Neural cell (in vitro differentiated cells): ENCODE measurements at regions not wholly inside any gene's neighbourhood (a gene's known extent, or its start where the extent isn't known, plus 50 kb on each side); places are given as distances from the start of the nearest gene placed in this dataset.

Source experiments
- CTCF ChIP-seq: fragments of 450-650 bp; IDR thresholded peaks from 2 replicates; pipeline ENCODE4 v1.5.1; 2014; ENCODE audit warnings: antibody characterized with exemption, mild to moderate bottlenecking, moderate library complexity; ENCODE audit not compliant: poor library complexity, severe bottlenecking
- EP300 ChIP-seq: fragments of 450-650 bp; conservative IDR thresholded peaks from 2 replicates; pipeline ENCODE4 v1.6.1; 2014; ENCODE audit warnings: antibody characterized with exemption, mild to moderate bottlenecking, moderate library complexity; ENCODE audit not compliant: poor library complexity, severe bottlenecking
- EZH2 ChIP-seq: fragments of 200-600, 300-800 bp; shearing (Covaris generic), sonication (generic); IDR thresholded peaks from 2 replicates; pipeline ENCODE4 v1.6.1; 2014; ENCODE audit warnings: antibody characterized with exemption, low read length, borderline replicate concordance, mild to moderate bottlenecking; ENCODE audit not compliant: insufficient read depth, poor library complexity, severe bottlenecking
- MXI1 ChIP-seq: fragments of 450-650 bp; conservative IDR thresholded peaks from 2 replicates; pipeline ENCODE4 v1.6.1; 2014; ENCODE audit warnings: antibody characterized with exemption, mild to moderate bottlenecking; ENCODE audit not compliant: poor library complexity, severe bottlenecking
- POLR2AphosphoS5 ChIP-seq: IDR thresholded peaks from 2 replicates; pipeline ENCODE4 v1.6.1; 2012
- RAD21 ChIP-seq: fragments of 450-650 bp; conservative IDR thresholded peaks from 2 replicates; pipeline ENCODE4 v1.6.1; 2014; ENCODE audit warnings: antibody characterized with exemption, mild to moderate bottlenecking, moderate library complexity
- SMC3 ChIP-seq: fragments of 450-650 bp; conservative IDR thresholded peaks from 2 replicates; pipeline ENCODE4 v1.6.1; 2014; ENCODE audit warnings: antibody characterized with exemption, mild to moderate bottlenecking, moderate library complexity; ENCODE audit not compliant: poor library complexity

GRCh38 chr4:125781651-125782050 is 466.9 kb downstream of the FAT4 start:
- no peak for TF ChIP-seq CTCF
- no peak for TF ChIP-seq MXI1
- TF ChIP-seq EZH2, result no peak
- TF ChIP-seq RAD21, result no peak
- TF ChIP-seq EP300, result no peak
- TF ChIP-seq POLR2AphosphoS5, result no peak
- no peak for TF ChIP-seq SMC3
